Mucosa of gallbladder (tissue), 1 donor: ENCODE measurements at regions not wholly inside any gene's neighbourhood (a gene's known extent, or its start where the extent isn't known, plus 50 kb on each side); places are given as distances from the start of the nearest gene placed in this dataset.

Experiments used
- DNase-seq: peaks from one replicate; pipeline ENCODE4 v3.0.0-alpha.2; 2020; ENCODE audit warnings: low spot score
- donor health status: DM: no; HTN: no; CAD: no.

- DNase-seq, result no peak
Observed at GRCh38 chr5:155974369-155974768, 352.6 kb upstream of the SGCD start.

GRCh38 chr5:155978850-155979249 is 348.1 kb upstream of the SGCD start:
- no peak for DNase-seq

- no peak for DNase-seq
Observed at GRCh38 chr5:155982354-155982753, 344.6 kb upstream of the SGCD start.

GRCh38 chr5:155983954-155984353 is 343.0 kb upstream of the SGCD start:
- no peak for DNase-seq

GRCh38 chr5:155987265-155987810 is 339.6 kb upstream of the SGCD start:
- no peak for DNase-seq

GRCh38 chr5:155989879-155990278 is 337.1 kb upstream of the SGCD start:
- DNase-seq, result no peak

- DNase-seq, result no peak
Observed at GRCh38 chr5:155996123-155996522, 330.8 kb upstream of the SGCD start.

- no peak for DNase-seq
Observed at GRCh38 chr5:155998257-155998656, 328.7 kb upstream of the SGCD start.

- DNase-seq, result no peak
Observed at GRCh38 chr5:156000115-156000514, 326.8 kb upstream of the SGCD start.

GRCh38 chr5:156004754-156005153 is 322.2 kb upstream of the SGCD start:
- DNase-seq, result no peak

GRCh38 chr5:156006026-156006647 is 320.8 kb upstream of the SGCD start:
- no peak for DNase-seq

GRCh38 chr5:156008844-156009243 is 318.1 kb upstream of the SGCD start:
- DNase-seq, result no peak

GRCh38 chr5:156009583-156009982 is 317.4 kb upstream of the SGCD start:
- DNase-seq, result no peak

- DNase-seq, result no peak
Observed at GRCh38 chr5:156015137-156015536, 311.8 kb upstream of the SGCD start.

- DNase-seq, result no peak
Observed at GRCh38 chr5:156019130-156019529, 307.8 kb upstream of the SGCD start.

GRCh38 chr5:156019571-156020180 is 307.3 kb upstream of the SGCD start:
- DNase-seq, result no peak

- DNase-seq, result no peak
Observed at GRCh38 chr5:156020647-156021046, 306.3 kb upstream of the SGCD start.

- DNase-seq, result no peak
Observed at GRCh38 chr5:156021866-156022265, 305.1 kb upstream of the SGCD start.

- no peak for DNase-seq
Observed at GRCh38 chr5:156025656-156026055, 301.3 kb upstream of the SGCD start.

GRCh38 chr5:156031181-156031580 is 295.8 kb upstream of the SGCD start:
- no peak for DNase-seq

- DNase-seq, result no peak
Observed at GRCh38 chr5:156036640-156037039, 290.3 kb upstream of the SGCD start.

- no peak for DNase-seq
Observed at GRCh38 chr5:156037151-156037909, 289.6 kb upstream of the SGCD start.

GRCh38 chr5:156042726-156043125 is 284.2 kb upstream of the SGCD start:
- DNase-seq, result no peak
